Activated naive CD4-positive, alpha-beta T cell treated with anti-CD3 and anti-CD28 coated beads, Interleukin-2, amount 50 U/mL, for 16 hours (primary cell): ENCODE measurements at regions not wholly inside any gene's neighbourhood (a gene's known extent, or its start where the extent isn't known, plus 50 kb on each side); places are given as distances from the start of the nearest gene placed in this dataset.
"Not testable (repeated sequence)": the region's sequence is repeated elsewhere in the genome, so short reads cannot be mapped to it uniquely, and the experiment has no call there.

ENCODE experiments used
- DNase-seq: peaks from one replicate; pipeline ENCODE4 v3.0.0-alpha.2; 2020

- DNase-seq, result no peak
Measured at GRCh38 chr9:6160579-6160978, 55.0 kb upstream of the IL33 start.

DNA sequence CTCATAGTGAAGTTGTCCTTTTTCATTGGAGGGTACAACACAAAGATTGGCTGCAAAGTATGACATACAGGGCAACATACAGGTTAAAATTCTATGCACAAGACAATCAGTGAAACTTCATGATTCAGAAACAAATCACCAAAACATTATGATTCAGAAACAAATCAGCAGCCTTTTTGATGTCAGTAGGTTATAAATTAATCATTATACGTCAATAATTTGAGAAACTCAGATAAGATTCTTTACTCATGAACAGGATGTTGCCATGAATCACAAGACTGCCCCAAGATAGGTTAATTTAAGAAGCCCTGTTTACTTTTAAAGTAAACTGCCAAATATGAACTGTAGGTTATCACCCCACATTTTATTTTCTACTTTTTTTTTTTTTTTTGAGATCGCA lies 62.2 kb upstream of the IL33 start:
- no peak for DNase-seq

DNA sequence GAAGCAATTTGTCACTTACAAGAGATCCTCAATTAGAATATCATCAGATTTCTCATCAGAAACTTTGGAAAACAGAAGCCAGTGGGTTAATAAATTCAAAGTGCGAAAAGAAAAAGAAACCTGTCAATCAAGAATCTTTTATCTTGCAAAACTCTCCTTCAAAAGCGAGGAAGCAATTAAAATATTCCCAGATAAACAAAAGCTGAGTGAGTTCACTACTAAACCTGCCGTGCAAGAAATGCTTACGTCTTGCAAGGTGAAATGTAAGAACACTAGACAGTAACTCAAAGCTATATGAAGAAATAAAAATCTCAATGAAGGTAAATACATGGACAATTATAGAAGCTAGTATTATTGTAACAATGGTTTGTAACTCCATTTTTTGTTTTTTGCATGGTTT lies 62.8 kb upstream of the IL33 start:
- DNase-seq, result no peak

DNA sequence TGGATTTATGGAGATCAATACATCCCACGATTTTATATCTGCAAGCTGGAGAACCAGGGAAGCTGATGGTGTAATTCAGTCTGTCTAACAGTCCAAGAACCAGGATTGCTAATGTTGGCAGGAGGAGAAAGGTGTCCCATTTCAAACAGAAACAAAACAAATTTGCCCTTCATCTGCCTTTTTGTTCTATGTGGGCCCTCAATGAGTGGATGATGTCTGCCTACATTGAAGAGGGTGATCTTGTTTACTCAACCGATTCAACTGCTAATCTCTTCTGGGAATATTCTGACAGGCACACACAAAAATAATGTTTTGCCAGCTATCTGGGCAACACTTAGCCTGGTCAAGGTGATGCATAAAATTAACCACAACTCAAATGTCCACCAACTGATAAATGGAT lies 65.1 kb upstream of the IL33 start:
- no peak for DNase-seq

GRCh38 chr9:6149315-6149714 lies 66.3 kb upstream of the IL33 start:
- no peak for DNase-seq

GRCh38 chr9:6147846-6148245 lies 67.8 kb upstream of the IL33 start:
- no peak for DNase-seq

- no peak for DNase-seq
Measured at GRCh38 chr9:6144947-6145346, 70.7 kb upstream of the IL33 start.

GRCh38 chr9:6142799-6143454 lies 72.7 kb upstream of the IL33 start:
- no peak for DNase-seq

GRCh38 chr9:6135780-6136179 lies 79.8 kb upstream of the IL33 start:
- not testable (repeated sequence) for DNase-seq

DNA sequence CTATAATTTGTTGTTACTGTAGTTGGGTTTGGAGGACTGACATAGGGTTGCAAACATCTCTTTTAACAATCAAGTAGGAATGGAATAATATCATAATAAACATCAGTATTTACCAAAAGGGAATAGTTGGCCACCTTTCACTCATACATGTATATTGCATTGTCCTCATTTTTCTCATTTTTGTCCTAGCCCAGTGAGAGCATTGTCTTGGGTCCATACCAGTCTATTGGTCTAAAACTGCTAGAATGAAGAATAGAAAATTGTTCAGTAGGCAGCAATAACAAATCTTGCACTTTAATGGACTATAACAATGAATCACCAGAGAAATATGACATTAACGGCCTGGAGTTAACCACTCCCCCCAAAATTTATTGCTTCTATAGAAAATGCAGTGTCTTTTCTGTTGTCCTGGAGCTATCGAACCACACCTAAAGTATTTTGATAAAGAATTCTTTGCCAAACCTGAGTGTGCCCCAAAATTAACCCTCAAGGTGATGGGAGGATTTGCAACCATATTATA lies 80.9 kb upstream of the IL33 start:
- no peak for DNase-seq

- no peak for DNase-seq
Measured at GRCh38 chr9:6133346-6134063, 82.1 kb upstream of the IL33 start.

- no peak for DNase-seq
Measured at GRCh38 chr9:6132650-6133049, 83.0 kb upstream of the IL33 start.

- no peak for DNase-seq
Measured at GRCh38 chr9:6128030-6128429, 87.6 kb upstream of the IL33 start.

DNA sequence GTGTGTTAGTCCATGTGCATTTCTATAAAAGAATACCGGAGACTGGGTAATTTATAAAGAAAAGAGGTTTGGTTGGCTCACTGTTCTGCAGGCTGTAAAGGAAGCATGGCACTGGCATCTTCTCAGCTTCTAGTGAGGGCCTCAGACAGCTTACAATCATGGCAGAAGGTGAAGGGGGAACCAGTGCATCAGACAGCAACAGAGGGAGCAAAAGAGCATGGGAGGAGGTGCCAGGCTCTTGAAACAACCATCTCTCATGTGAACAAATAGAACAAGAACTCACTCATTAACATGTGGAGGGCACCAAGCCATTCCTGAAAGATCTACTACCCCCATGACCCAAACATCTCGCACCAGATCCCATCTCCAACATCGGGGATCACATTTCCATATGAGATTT lies 89.2 kb upstream of the IL33 start:
- no peak for DNase-seq

DNA sequence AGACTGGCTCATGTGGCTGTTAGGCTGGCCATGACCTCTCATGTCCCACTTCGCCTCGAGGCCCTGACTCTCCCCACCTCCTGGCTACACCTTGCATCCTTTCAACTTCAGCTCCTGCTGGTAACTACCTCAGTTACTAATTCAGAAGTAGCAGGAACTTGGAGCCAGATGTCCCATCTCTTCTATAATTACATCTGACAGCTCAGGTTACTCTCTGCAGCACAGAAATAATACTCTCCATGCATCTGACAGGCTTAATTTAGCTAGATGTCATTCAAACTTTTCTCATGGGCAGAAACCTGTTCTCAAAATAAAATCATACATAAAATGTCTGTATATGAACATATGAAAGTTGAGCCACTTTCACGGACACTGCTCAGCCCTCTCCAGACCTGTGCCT lies 92.2 kb upstream of the IL33 start:
- no peak for DNase-seq

- no peak for DNase-seq
Measured at GRCh38 chr9:6121707-6122106, 93.9 kb upstream of the IL33 start.

DNA sequence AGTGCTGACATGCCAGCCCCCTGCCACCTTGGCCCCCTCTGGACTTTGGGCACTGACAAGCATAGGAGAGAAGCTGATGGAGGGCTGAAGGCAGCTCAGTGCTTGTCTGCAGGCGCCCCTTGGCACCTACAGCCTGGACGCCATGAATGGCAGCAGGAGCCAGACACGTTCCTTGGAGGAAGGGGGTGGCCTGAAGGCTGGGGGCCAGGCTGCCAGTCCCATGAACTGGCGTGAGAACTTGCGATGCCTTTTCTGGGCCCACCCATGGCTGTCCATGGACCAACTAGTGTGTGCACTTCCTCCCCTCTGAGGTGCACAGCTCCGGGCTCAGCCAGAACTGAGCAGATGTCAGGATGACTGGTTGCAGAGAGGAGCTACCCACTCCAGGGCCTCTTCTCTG lies 99.0 kb upstream of the RANBP6 start:
- no peak for DNase-seq

- DNase-seq, result no peak
Measured at GRCh38 chr9:6113819-6114218, 98.4 kb upstream of the RANBP6 start.

DNA sequence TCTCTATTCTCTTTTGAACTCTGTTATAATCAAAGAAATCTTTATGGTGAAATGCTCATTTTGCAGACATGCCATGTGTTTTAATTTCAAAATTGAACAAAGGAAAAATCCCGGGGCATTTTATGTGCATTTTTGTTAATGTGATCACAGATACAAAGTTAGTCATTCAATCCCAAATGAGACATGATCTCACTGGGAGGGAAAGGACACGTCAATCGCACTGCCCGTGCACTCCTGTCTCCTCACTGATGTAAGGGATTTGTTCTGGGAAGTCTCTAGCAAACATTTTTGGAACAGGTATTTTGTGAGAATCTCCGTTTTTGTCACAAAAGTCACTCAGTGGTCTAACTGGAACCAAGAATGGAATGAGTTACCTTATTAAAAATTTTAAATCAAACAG lies 97.9 kb upstream of the RANBP6 start:
- DNase-seq, result no peak

- DNase-seq, result no peak
Measured at GRCh38 chr9:6109986-6110385, 94.6 kb upstream of the RANBP6 start.

DNA sequence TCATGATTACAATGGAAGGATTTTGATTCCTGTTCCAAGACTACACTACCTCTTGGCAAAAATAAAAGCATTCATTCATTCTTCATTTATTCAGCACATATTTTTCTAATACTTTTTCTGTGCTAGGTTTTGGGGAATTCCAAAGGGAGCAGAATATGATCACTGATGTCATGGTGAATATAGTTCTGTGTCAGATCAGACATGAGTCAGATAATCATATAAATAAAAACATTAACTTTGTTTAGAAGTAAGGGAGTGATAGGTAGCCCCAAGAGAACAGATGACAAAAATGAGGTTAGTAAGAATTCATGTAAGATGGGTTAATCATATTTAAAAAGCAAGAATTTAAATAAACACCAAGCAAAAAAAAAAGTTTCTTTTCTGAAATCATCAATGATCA lies 94.1 kb upstream of the RANBP6 start:
- DNase-seq, result no peak

- DNase-seq, result no peak
Measured at GRCh38 chr9:6106711-6107339, 91.4 kb upstream of the RANBP6 start.

- no peak for DNase-seq
Measured at GRCh38 chr9:6105738-6106137, 90.3 kb upstream of the RANBP6 start.

DNA sequence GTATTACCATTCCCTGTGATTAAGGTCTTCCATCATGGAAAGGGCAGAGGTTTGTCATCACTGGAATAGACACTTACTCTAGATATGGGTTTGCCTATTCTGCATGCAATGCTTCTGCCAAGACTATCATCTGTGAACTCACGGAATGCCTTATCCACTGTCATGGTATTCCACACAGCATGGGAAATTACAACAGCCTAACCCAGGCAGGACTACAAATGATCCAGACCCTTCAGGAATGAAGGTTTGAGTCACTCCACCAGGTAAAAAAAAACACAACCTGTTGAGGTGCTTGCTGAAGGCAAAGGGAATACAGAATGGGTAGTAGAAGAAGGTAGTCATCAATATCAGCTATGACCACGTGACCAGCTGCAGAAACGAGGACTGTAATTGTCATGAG lies 89.0 kb upstream of the RANBP6 start:
- not testable (repeated sequence) for DNase-seq
